HCT116 (cell line): ENCODE measurements at regions not wholly inside any gene's neighbourhood (a gene's known extent, or its start where the extent isn't known, plus 50 kb on each side); places are given as distances from the start of the nearest gene placed in this dataset.

Experiments
- ATAC-seq: fragments of 200-7000 bp; cut with Tn5 transposase; 2 replicates; pipeline ENCODE4 v1.9.1; 2020; ENCODE audit warnings: mild to moderate bottlenecking, moderate library complexity
- BruUV-seq: library from RNA; stranded (reverse); fragments of 400-500 nt; replicated peaks from 2 replicates; lab custom pipeline; 2021; lab: Mats Ljungman, UMichigan
- CTCF ChIA-PET: fragments of 300-600 bp; sonication (Branson Sonifier 250); formaldehyde crosslinking; loops from one replicate; lab custom pipeline; 2021; ENCODE audit warnings: antibody characterized with exemption; lab: Charles Lee
- POLR2A ChIA-PET: fragments of 300-600, 350-600 bp; sonication (Branson Sonifier 250); formaldehyde crosslinking; loops from one replicate; lab custom pipeline; 2021; ENCODE audit warnings: antibody characterized with exemption; lab: Charles Lee
- RAD21 ChIA-PET, 2 experiments: fragments of 300-600 bp; sonication (Branson Sonifier 250); formaldehyde crosslinking; loops; one replicate each; lab custom pipeline; 2023; ENCODE audit warnings: low total read pairs in 2 of 2; ENCODE audit not compliant: uncharacterized antibody in 2 of 2, unreplicated experiment in 2 of 2, low non-redundant PET in 1 of 2; lab: Charles Lee
- DNase-seq: peaks from one replicate; pipeline ENCODE4 v3.0.0-alpha.2; 2010; ENCODE audit warnings: low read depth, low spot score
- H2AFZ ChIP-seq: fragments of 200-600 bp; shearing (Covaris generic), sonication (generic); 2 replicates; pipeline ENCODE4 v1.6.1; 2017; ENCODE audit warnings: low read depth, mixed run types, mixed read lengths, antibody characterized with exemption, low read length; ENCODE audit not compliant: poor library complexity, severe bottlenecking
- H3K27ac ChIP-seq: 2 replicates; pipeline ENCODE4 v1.5.1; 2012; ENCODE audit warnings: low read depth, low read length
- H3K27me3 ChIP-seq: fragments of 200-600 bp; sonication (generic); 2 replicates; pipeline ENCODE4 v1.6.1; 2016; ENCODE audit warnings: mixed run types, low read length, mixed read lengths; ENCODE audit not compliant: insufficient read depth
- H3K36me3 ChIP-seq, 2 experiments: fragments of 200-500 bp in 1 of 2; fragments of 200-600 bp in 1 of 2; sonication (Bioruptor generic) in 1 of 2; sonication (generic) in 1 of 2; 2 replicates each; pipeline versions ENCODE4 v1.5.1 to v1.6.1; 2014 to 2016; ENCODE audit warnings: low read length in 2 of 2, inconsistent platforms in 1 of 2, mixed read lengths in 1 of 2, mixed run types in 1 of 2; ENCODE audit not compliant: insufficient read depth in 2 of 2, control insufficient read depth in 1 of 2
- H3K4me1 ChIP-seq, 2 experiments: fragments of 200-600 bp in 1 of 2; sonication (generic) in 1 of 2; 2 replicates each; pipeline versions ENCODE4 v1.5.1 to v1.6.1; 2012 to 2017; ENCODE audit warnings: low read length in 2 of 2, inconsistent platforms in 1 of 2, mild to moderate bottlenecking in 1 of 2, mixed read lengths in 1 of 2, mixed run types in 1 of 2, moderate library complexity in 1 of 2; ENCODE audit not compliant: insufficient read depth in 2 of 2, control insufficient read depth in 1 of 2
- H3K4me2 ChIP-seq: fragments of 200-600 bp; sonication (generic); 2 replicates; pipeline ENCODE4 v1.6.1; 2017; ENCODE audit warnings: mixed run types, low read length, mixed read lengths
- H3K4me3 ChIP-seq, 2 experiments: fragments of 200-600 bp in 1 of 2; sonication (generic) in 1 of 2; replicated peaks in 1 of 2; 2 replicates each; pipeline ENCODE4 v1.5.1; 2011 to 2016; ENCODE audit warnings: low read length in 2 of 2, control low read depth in 1 of 2, low read depth in 1 of 2, mild to moderate bottlenecking in 1 of 2, mixed read lengths in 1 of 2, mixed run types in 1 of 2
- H3K79me2 ChIP-seq: fragments of 200-600 bp; sonication (generic); 2 replicates; pipeline ENCODE4 v1.6.1; 2017; ENCODE audit warnings: mild to moderate bottlenecking, mixed run types, low read length, moderate library complexity, mixed read lengths; ENCODE audit not compliant: insufficient read depth
- H3K9ac ChIP-seq: fragments of 200-600 bp; sonication (generic); 2 replicates; pipeline ENCODE4 v1.6.1; 2016; ENCODE audit warnings: low read length, mixed read lengths
- H3K9me2 ChIP-seq: fragments of 200-600 bp; sonication (generic), shearing (Covaris generic); 2 replicates; pipeline ENCODE4 v1.6.1; 2017; ENCODE audit warnings: mixed run types, mild to moderate bottlenecking, moderate library complexity; ENCODE audit not compliant: insufficient read depth
- H3K9me3 ChIP-seq, 2 experiments: fragments of 200-500 bp in 1 of 2; fragments of 200-600 bp in 1 of 2; sonication (Bioruptor generic) in 1 of 2; sonication (generic) in 1 of 2; 2 replicates each; pipeline ENCODE4 v1.6.1; 2014 to 2017; ENCODE audit warnings: low read length in 2 of 2, mixed read lengths in 2 of 2, inconsistent platforms in 1 of 2, low read depth in 1 of 2, mild to moderate bottlenecking in 1 of 2, mixed run types in 1 of 2, moderate library complexity in 1 of 2; ENCODE audit not compliant: control insufficient read depth in 1 of 2, insufficient read depth in 1 of 2
- H4K20me1 ChIP-seq: fragments of 200-600 bp; sonication (generic), shearing (Covaris generic); 2 replicates; pipeline ENCODE4 v1.6.1; 2017; ENCODE audit warnings: mixed run types, mild to moderate bottlenecking, moderate library complexity; ENCODE audit not compliant: insufficient read depth
- ATF3 ChIP-seq: IDR thresholded peaks from 2 replicates; pipeline ENCODE4 v1.6.1; 2012
- CBX3 ChIP-seq: IDR thresholded peaks from 2 replicates; pipeline ENCODE4 v1.6.1; 2012; ENCODE audit warnings: low read depth
- CEBPB ChIP-seq: IDR thresholded peaks from 2 replicates; pipeline ENCODE4 v1.6.1; 2012; ENCODE audit warnings: low read depth
- ELF1 ChIP-seq: IDR thresholded peaks from 2 replicates; pipeline ENCODE4 v1.6.1; 2012; ENCODE audit warnings: low read depth, borderline replicate concordance
- EZH2 ChIP-seq: fragments of 200-600 bp; sonication (generic); IDR thresholded peaks from 2 replicates; pipeline ENCODE4 v1.6.1; 2017; ENCODE audit warnings: antibody characterized with exemption, mixed run types
- FOSL1 ChIP-seq: IDR thresholded peaks from 2 replicates; pipeline ENCODE4 v1.6.1; 2012; ENCODE audit warnings: low read depth
- MAX ChIP-seq: IDR thresholded peaks from 2 replicates; pipeline ENCODE4 v1.6.1; 2012
- POLR2A ChIP-seq: IDR thresholded peaks from 2 replicates; pipeline ENCODE4 v1.7.0; 2011; ENCODE audit warnings: borderline replicate concordance; ENCODE audit not compliant: insufficient read depth, insufficient read length; ENCODE audit errors: extremely low read depth
- POLR2AphosphoS5 ChIP-seq: IDR thresholded peaks from 2 replicates; pipeline ENCODE4 v1.6.1; 2011; ENCODE audit warnings: mild to moderate bottlenecking, low read depth, low read length, moderate library complexity
- RAD21 ChIP-seq: IDR thresholded peaks from 2 replicates; pipeline ENCODE4 v1.6.1; 2012; ENCODE audit warnings: low read depth, mild to moderate bottlenecking
- REST ChIP-seq: IDR thresholded peaks from 2 replicates; pipeline ENCODE4 v1.6.1; 2012; ENCODE audit warnings: low read depth
- SP1 ChIP-seq: IDR thresholded peaks from 2 replicates; pipeline ENCODE4 v1.6.1; 2012; ENCODE audit warnings: low read depth
- SRF ChIP-seq: IDR thresholded peaks from 2 replicates; pipeline ENCODE4 v1.6.1; 2012; ENCODE audit warnings: low read depth
- TCF7L2 ChIP-seq: IDR thresholded peaks from 2 replicates; pipeline ENCODE4 v1.7.0; 2011; ENCODE audit warnings: borderline replicate concordance, inconsistent platforms; ENCODE audit not compliant: insufficient read depth, insufficient read length; ENCODE audit errors: extremely low read depth
- YY1 ChIP-seq: IDR thresholded peaks from 2 replicates; pipeline ENCODE4 v1.6.1; 2011; ENCODE audit warnings: low read length, low read depth, moderate library complexity, mild to moderate bottlenecking; ENCODE audit not compliant: insufficient replicate concordance; ENCODE audit errors: extremely low read depth
- ZFX ChIP-seq: fragments of 450-650 bp; IDR thresholded peaks from 2 replicates; pipeline ENCODE4 v1.6.1; 2017
- ZNF274 ChIP-seq: fragments of 200-500 bp; sonication (Bioruptor generic); IDR thresholded peaks from 2 replicates; pipeline ENCODE4 v1.6.1; 2014; ENCODE audit warnings: mild to moderate bottlenecking, low read depth, low read length, inconsistent platforms
- intact Hi-C: fragments of 100-400 bp; cut with micrococcal nuclease; formaldehyde crosslinking; loops from 2 replicates; pipeline ENCODE4 v1.10.0; 2022
- TF ChIP-seq, protein P1 (sequence below), 3 experiments: fragments of 200-600 bp in 1 of 3; sonication (generic) in 1 of 3; IDR thresholded peaks in 2 of 3; conservative IDR thresholded peaks in 1 of 3; 2 replicates each; pipeline ENCODE4 v1.5.1; 2012 to 2017; ENCODE audit warnings: low read depth in 2 of 3, low read length in 2 of 3, antibody characterized with exemption in 1 of 3, borderline replicate concordance in 1 of 3, control low read depth in 1 of 3, mild to moderate bottlenecking in 1 of 3, mixed read lengths in 1 of 3, mixed run types in 1 of 3, moderate library complexity in 1 of 3; ENCODE audit not compliant: insufficient read depth in 1 of 3
- TF ChIP-seq, protein P2 (sequence below): IDR thresholded peaks from 2 replicates; pipeline ENCODE4 v1.6.1; 2011; ENCODE audit warnings: mild to moderate bottlenecking, low read length, moderate library complexity; ENCODE audit not compliant: insufficient replicate concordance; ENCODE audit errors: extremely low read depth

DNA sequence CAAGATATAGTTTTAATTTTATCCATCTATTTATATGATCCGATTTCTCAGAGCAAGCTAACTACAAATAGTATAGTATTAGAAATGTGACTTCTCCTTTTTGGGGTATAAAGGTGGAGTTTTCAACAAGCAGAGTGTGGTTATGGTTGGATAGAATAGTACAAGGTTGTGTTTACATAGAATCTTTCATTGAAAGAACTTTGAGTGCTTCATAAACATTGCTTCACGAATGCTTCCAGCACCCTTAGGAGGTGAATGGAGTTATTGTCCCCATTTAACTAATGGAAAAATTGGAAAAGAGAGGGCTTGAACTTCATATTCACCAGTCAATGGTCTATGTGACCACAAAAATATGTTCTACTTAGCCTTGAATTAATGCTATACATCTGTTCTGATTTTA lies 134.1 kb upstream of the CITED2 start:
- RAD21 ChIA-PET: no interaction called here
- H3K36me3 ChIP-seq: no peaks in the 10 kb centered on the region
- no peak overlapping the region for H3K27ac ChIP-seq
- H3K4me1 ChIP-seq: no peaks in the 10 kb centered on the region
- ATAC-seq (no peak), DNase-seq (no peak)
- H4K20me1 ChIP-seq: no peaks in the 10 kb centered on the region
- no peaks in the 10 kb centered on the region for H3K27me3 ChIP-seq
- H3K79me2 ChIP-seq: no peaks in the 10 kb centered on the region
- H3K4me3 ChIP-seq: no peak overlapping the region
- H3K4me2 ChIP-seq: no peak overlapping the region
- no peak overlapping the region for H3K9ac ChIP-seq
- H2AFZ ChIP-seq: no peak overlapping the region
- no peaks in the 10 kb centered on the region for H3K9me3 ChIP-seq
- POLR2A ChIA-PET: interaction anchor here (0.9 kb wide), 1 partner anchor 135 kb away, joined by 3 read pairs; no protein-coding TSS in a partner anchor
- TF ChIP-seq, protein P1, sequence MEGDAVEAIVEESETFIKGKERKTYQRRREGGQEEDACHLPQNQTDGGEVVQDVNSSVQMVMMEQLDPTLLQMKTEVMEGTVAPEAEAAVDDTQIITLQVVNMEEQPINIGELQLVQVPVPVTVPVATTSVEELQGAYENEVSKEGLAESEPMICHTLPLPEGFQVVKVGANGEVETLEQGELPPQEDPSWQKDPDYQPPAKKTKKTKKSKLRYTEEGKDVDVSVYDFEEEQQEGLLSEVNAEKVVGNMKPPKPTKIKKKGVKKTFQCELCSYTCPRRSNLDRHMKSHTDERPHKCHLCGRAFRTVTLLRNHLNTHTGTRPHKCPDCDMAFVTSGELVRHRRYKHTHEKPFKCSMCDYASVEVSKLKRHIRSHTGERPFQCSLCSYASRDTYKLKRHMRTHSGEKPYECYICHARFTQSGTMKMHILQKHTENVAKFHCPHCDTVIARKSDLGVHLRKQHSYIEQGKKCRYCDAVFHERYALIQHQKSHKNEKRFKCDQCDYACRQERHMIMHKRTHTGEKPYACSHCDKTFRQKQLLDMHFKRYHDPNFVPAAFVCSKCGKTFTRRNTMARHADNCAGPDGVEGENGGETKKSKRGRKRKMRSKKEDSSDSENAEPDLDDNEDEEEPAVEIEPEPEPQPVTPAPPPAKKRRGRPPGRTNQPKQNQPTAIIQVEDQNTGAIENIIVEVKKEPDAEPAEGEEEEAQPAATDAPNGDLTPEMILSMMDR (IDR thresholded peaks at IDR 0.05 in 2 of 3, conservative IDR thresholded peaks at IDR 0.05 in 1 of 3; ENCODE audit: borderline replicate concordance in 1 of 3, insufficient read depth in 1 of 3, low read depth in 2 of 3, low read length in 2 of 3): no peak
- no peak for TF ChIP-seq POLR2AphosphoS5
- TF ChIP-seq, protein P2, sequence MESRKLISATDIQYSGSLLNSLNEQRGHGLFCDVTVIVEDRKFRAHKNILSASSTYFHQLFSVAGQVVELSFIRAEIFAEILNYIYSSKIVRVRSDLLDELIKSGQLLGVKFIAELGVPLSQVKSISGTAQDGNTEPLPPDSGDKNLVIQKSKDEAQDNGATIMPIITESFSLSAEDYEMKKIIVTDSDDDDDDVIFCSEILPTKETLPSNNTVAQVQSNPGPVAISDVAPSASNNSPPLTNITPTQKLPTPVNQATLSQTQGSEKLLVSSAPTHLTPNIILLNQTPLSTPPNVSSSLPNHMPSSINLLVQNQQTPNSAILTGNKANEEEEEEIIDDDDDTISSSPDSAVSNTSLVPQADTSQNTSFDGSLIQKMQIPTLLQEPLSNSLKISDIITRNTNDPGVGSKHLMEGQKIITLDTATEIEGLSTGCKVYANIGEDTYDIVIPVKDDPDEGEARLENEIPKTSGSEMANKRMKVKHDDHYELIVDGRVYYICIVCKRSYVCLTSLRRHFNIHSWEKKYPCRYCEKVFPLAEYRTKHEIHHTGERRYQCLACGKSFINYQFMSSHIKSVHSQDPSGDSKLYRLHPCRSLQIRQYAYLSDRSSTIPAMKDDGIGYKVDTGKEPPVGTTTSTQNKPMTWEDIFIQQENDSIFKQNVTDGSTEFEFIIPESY: no peak
- TF ChIP-seq ZFX: no peak
- TF ChIP-seq FOSL1: no peak
- TF ChIP-seq SP1: no peak
- TF ChIP-seq MAX: no peak
- no peak for TF ChIP-seq ELF1
- no peak for TF ChIP-seq POLR2A
- no peak for TF ChIP-seq EZH2
- no peak for TF ChIP-seq CEBPB
- no peak for TF ChIP-seq ZNF274
- TF ChIP-seq TCF7L2: no peak
- no peak for TF ChIP-seq CBX3
- TF ChIP-seq YY1: no peak
- no peak for TF ChIP-seq SRF
- TF ChIP-seq ATF3: no peak
- TF ChIP-seq REST: no peak
- TF ChIP-seq RAD21: no peak
- H3K9me2 ChIP-seq: no peaks in the 10 kb centered on the region
- intact Hi-C loops: no loop called here
- no TSS peak for BruUV-seq
- CTCF ChIA-PET: no interaction called here
